Lung (tissue), 11 donors: ENCODE measurements at regions not wholly inside any gene's neighbourhood (a gene's known extent, or its start where the extent isn't known, plus 50 kb on each side); places are given as distances from the start of the nearest gene placed in this dataset.

Experiments
- ATAC-seq: fragments of 200-7000 bp; cut with Tn5 transposase; one replicate; pipeline ENCODE4 v1.9.1; 2020; ENCODE audit warnings: moderate number of reproducible peaks; ENCODE audit not compliant: insufficient read depth, low FRiP score
- DNase-seq, 3 donors: peaks; one replicate each; pipeline ENCODE4 v3.0.0-alpha.2; 2013 to 2017
- H3K27ac ChIP-seq, 2 donors: one replicate each; pipeline ENCODE4 v1.5.1; 2013; ENCODE audit warnings: mild to moderate bottlenecking in 2 of 2, moderate library complexity in 2 of 2, control low read depth in 1 of 2, inconsistent platforms in 1 of 2, low read depth in 1 of 2, low read length in 1 of 2
- H3K27me3 ChIP-seq, 3 donors: one replicate each; pipeline ENCODE4 v1.5.1; 2013; ENCODE audit warnings: low read length in 2 of 3; ENCODE audit not compliant: control insufficient read depth in 3 of 3, insufficient read depth in 3 of 3
- H3K36me3 ChIP-seq, 4 donors: one replicate each; pipeline ENCODE4 v1.5.1; 2013; ENCODE audit warnings: low read length in 4 of 4, mild to moderate bottlenecking in 1 of 4, moderate library complexity in 1 of 4; ENCODE audit not compliant: control insufficient read depth in 4 of 4, insufficient read depth in 4 of 4
- H3K4me1 ChIP-seq, 5 donors: one replicate each; pipeline ENCODE4 v1.5.1; 2013; ENCODE audit warnings: low read length in 5 of 5, mild to moderate bottlenecking in 2 of 5, moderate library complexity in 1 of 5; ENCODE audit not compliant: control insufficient read depth in 5 of 5, insufficient read depth in 5 of 5
- H3K4me3 ChIP-seq: one replicate; pipeline ENCODE4 v1.5.1; 2013; ENCODE audit warnings: mild to moderate bottlenecking, control low read depth, moderate library complexity
- H3K9ac ChIP-seq, 2 donors: one replicate each; pipeline ENCODE4 v1.5.1; 2013; ENCODE audit warnings: low read length in 2 of 2, control low read depth in 1 of 2; ENCODE audit not compliant: insufficient read depth in 1 of 2
- H3K9me3 ChIP-seq, 4 donors: one replicate each; pipeline ENCODE4 v1.5.1; 2013; ENCODE audit warnings: low read length in 3 of 4, mild to moderate bottlenecking in 1 of 4, moderate library complexity in 1 of 4; ENCODE audit not compliant: control insufficient read depth in 4 of 4, insufficient read depth in 3 of 4
- WGBS, 2 donors: extraction: QIAGEN DNeasy Blood & Tissue Kit; methylation state at CpG; one replicate each; pipeline ENCODE4 v1.1.7; 2013; 5-methylcytosine and 5-hydroxymethylcytosine counted together
- TF ChIP-seq, protein P1 (sequence below): IDR thresholded peaks from 2 replicates; pipeline ENCODE4 v1.5.1; 2012; ENCODE audit warnings: mild to moderate bottlenecking; ENCODE audit errors: control extremely low read depth, extremely low read depth
- donor health status: control.
- donor health status: control.
- donor health status: Bipolar disorder and iron deficiency.
- donor health status: healthy.
- donor health status: DM: yes; HTN: yes; CAD: no.

DNA sequence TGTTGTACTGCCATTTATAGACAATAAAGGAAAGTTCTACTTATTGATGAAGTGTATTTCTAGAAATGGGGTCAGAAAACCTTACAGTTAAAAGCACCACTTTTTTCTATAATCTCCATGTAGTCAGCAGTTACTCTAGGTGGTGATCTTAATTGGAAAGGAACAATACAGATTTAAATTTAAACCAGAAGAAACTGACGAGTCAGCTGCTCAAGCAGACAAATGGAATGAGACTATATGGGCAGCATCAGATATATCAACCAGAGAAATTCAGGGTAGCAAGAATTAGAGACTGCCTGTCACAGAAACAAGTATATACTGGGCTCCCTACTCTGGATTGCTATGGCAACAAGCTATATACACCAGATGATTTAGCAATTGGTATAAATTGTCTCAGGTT, 99.6 kb upstream of the SCG2 start:
- DNase-seq (no peak), ATAC-seq (no peak)
- Histone ChIP-seq H3K4me3 (no peak overlapping the region), H3K4me1 (peaks cover 0 to 4% (median 0%) of the 10 kb centered on the region in 5 donors), H3K27me3 (no peaks in the 10 kb centered on the region), H3K36me3 (no peaks in the 10 kb centered on the region), H3K27ac (no peak overlapping the region), H3K9me3 (peaks cover 0 to 3% (median 0%) of the 10 kb centered on the region in 4 donors), H3K9ac (no peak overlapping the region)
- WGBS, 2 donors, result 91 to 92% methylated on average over 1 of the region's 1 CpG
- TF ChIP-seq, protein P1, sequence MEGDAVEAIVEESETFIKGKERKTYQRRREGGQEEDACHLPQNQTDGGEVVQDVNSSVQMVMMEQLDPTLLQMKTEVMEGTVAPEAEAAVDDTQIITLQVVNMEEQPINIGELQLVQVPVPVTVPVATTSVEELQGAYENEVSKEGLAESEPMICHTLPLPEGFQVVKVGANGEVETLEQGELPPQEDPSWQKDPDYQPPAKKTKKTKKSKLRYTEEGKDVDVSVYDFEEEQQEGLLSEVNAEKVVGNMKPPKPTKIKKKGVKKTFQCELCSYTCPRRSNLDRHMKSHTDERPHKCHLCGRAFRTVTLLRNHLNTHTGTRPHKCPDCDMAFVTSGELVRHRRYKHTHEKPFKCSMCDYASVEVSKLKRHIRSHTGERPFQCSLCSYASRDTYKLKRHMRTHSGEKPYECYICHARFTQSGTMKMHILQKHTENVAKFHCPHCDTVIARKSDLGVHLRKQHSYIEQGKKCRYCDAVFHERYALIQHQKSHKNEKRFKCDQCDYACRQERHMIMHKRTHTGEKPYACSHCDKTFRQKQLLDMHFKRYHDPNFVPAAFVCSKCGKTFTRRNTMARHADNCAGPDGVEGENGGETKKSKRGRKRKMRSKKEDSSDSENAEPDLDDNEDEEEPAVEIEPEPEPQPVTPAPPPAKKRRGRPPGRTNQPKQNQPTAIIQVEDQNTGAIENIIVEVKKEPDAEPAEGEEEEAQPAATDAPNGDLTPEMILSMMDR, result no peak

DNA sequence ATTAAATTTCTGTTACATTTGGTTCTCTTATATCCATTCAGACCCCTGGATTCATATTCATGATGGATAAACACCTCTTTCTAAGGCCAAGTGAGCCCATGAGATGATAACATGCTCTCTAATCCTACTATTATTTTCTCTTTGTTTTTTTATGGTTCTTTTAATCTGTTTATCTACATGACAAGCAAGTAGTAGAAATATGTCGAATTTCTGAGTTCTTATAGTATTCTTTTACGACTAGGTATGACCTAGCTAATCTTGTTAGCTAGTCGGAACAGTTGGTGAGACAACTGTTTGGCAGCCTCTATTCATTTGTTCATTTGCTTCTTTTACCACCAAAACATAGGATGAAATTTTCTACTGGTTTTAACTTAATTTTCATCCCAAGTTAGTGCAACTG, 98.1 kb upstream of the SCG2 start:
- WGBS, 2 donors, result 88 to 90% methylated on average over 3 of the region's 3 CpGs

DNA sequence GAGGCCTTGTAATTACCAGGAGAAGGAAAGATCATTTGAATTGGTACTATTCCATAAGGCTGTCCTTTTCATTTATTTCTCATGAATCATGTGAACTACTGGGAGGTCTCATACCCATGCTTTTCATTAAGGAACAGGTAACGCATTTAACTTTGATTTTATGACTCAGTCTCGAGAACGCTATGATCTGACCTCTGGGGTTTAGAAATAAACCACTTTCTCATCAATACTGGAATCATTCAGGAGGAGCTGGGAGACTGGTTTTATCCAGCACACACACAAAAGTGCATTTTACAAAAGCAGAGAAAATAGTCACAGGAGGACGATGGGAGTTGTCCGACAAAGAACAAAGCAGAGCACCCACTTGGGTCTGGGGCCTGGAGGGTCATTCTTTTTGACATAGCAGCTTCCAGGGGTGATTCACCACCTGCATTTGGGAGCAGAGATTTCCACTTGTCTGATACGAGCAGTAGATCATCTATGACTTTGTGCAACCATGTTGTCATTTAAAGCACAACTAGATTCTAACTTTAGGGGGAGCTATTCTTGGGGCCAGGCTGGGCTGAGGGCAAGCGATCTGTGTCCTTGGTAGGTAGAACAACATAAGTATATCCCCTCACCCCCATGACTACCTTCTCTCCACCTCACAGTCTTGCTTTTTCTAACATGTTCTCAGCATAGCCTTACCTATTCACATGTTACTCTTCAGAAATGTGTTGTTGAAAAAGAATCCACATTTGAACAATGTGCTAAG, 95.9 kb upstream of the SCG2 start:
- DNase-seq (no peak), ATAC-seq (no peak)
- Histone ChIP-seq H3K36me3 (no peaks in the 10 kb centered on the region), H3K27ac (no peak overlapping the region), H3K27me3 (no peaks in the 10 kb centered on the region), H3K4me3 (no peak overlapping the region), H3K4me1 (peaks cover 0 to 5% (median 0%) of the 10 kb centered on the region in 5 donors), H3K9me3 (no peaks in the 10 kb centered on the region), H3K9ac (no peak overlapping the region)
- TF ChIP-seq, protein P1, result no peak
- WGBS, 2 donors, result 95 to 98% methylated on average over 7 of the region's 7 CpGs

More for the DNA sequence above, 98.1 kb upstream of the SCG2 start:
- no peak overlapping the region for H3K27ac ChIP-seq
- ATAC-seq, result no peak
- peaks cover 0 to 3% (median 0%) of the 10 kb centered on the region in 4 donors for H3K9me3 ChIP-seq
- no peaks in the 10 kb centered on the region for H3K27me3 ChIP-seq
- no peak overlapping the region for H3K4me3 ChIP-seq
- no peak for DNase-seq
- peaks cover 0 to 5% (median 0%) of the 10 kb centered on the region in 5 donors for H3K4me1 ChIP-seq
- H3K9ac ChIP-seq, result no peak overlapping the region
- no peaks in the 10 kb centered on the region for H3K36me3 ChIP-seq
- TF ChIP-seq, protein P1, result no peak
